CD14-positive monocyte (primary cell): ENCODE measurements at regions not wholly inside any gene's neighbourhood (a gene's known extent, or its start where the extent isn't known, plus 50 kb on each side); places are given as distances from the start of the nearest gene placed in this dataset.

Source experiments
- DNase-seq, 3 donors: peaks; one replicate each; pipeline ENCODE4 v3.0.0-alpha.2; 2011 to 2022
- H2AFZ ChIP-seq: 2 replicates; pipeline ENCODE4 v1.6.0; 2012; ENCODE audit warnings: mild to moderate bottlenecking, low read depth, low read length, inconsistent platforms; ENCODE audit not compliant: insufficient read depth, poor library complexity, severe bottlenecking
- H3K27ac ChIP-seq, 2 donors: 1 replicate in 1 of 2; 2 replicates in 1 of 2; pipeline ENCODE4 v1.5.1; 2012 to 2013; ENCODE audit warnings: low read length in 2 of 2, control low read depth in 1 of 2, inconsistent platforms in 1 of 2, low read depth in 1 of 2, mild to moderate bottlenecking in 1 of 2
- H3K27me3 ChIP-seq, 2 donors: one replicate each; pipeline versions ENCODE4 v1.6.0 to v1.6.1; 2011 to 2013; ENCODE audit warnings: low read length in 2 of 2; ENCODE audit not compliant: control insufficient read depth in 2 of 2, insufficient read depth in 2 of 2
- H3K36me3 ChIP-seq, 2 donors: replicated peaks in 1 of 2; 1 replicate in 1 of 2; 2 replicates in 1 of 2; pipeline versions ENCODE4 v1.5.1 to v1.6.1; 2012 to 2013; ENCODE audit warnings: low read length in 2 of 2, control low read depth in 1 of 2, inconsistent platforms in 1 of 2, mild to moderate bottlenecking in 1 of 2; ENCODE audit not compliant: insufficient read depth in 2 of 2, control insufficient read depth in 1 of 2
- H3K4me1 ChIP-seq, 2 donors: 1 replicate in 1 of 2; 2 replicates in 1 of 2; pipeline versions ENCODE4 v1.5.1 to v1.6.1; 2012 to 2013; ENCODE audit warnings: low read length in 2 of 2, control low read depth in 1 of 2, inconsistent platforms in 1 of 2, mild to moderate bottlenecking in 1 of 2, moderate library complexity in 1 of 2; ENCODE audit not compliant: insufficient read depth in 2 of 2, control insufficient read depth in 1 of 2
- H3K4me2 ChIP-seq: replicated peaks from 2 replicates; pipeline ENCODE3; 2012; ENCODE audit warnings: low read length, moderate library complexity, mild to moderate bottlenecking; ENCODE audit not compliant: poor library complexity, severe bottlenecking; ENCODE audit errors: extremely low read depth
- H3K4me3 ChIP-seq, 3 experiments: fragments of 200-600 bp in 1 of 3; sonication (generic) in 1 of 3; replicated peaks in 1 of 3; 1 replicate in 2 of 3; 2 replicates in 1 of 3; pipeline ENCODE4 v1.5.1; 2011 to 2013; ENCODE audit warnings: low read length in 3 of 3, mild to moderate bottlenecking in 3 of 3, control low read depth in 2 of 3, low read depth in 2 of 3, inconsistent platforms in 1 of 3, moderate library complexity in 1 of 3
- H3K79me2 ChIP-seq: 2 replicates; pipeline ENCODE4 v1.6.0; 2012; ENCODE audit warnings: mild to moderate bottlenecking, control low read depth, inconsistent platforms, low read length, moderate library complexity; ENCODE audit not compliant: insufficient read depth
- H3K9ac ChIP-seq: 2 replicates; pipeline ENCODE4 v1.6.0; 2017; ENCODE audit warnings: low read length, mild to moderate bottlenecking; ENCODE audit not compliant: insufficient read depth, poor library complexity, severe bottlenecking
- H3K9me3 ChIP-seq, 2 donors: replicated peaks in 1 of 2; 1 replicate in 1 of 2; 2 replicates in 1 of 2; pipeline versions ENCODE4 v1.5.1 to v1.6.1; 2012 to 2013; ENCODE audit warnings: low read length in 2 of 2, control low read depth in 1 of 2; ENCODE audit not compliant: control insufficient read depth in 1 of 2, insufficient read depth in 1 of 2
- H4K20me1 ChIP-seq: 2 replicates; pipeline ENCODE4 v1.6.0; 2012; ENCODE audit warnings: mild to moderate bottlenecking, low read length, control low read depth, moderate library complexity; ENCODE audit not compliant: insufficient read depth
- H3K27ac Mint-ChIP-seq, 7 donors: one replicate each; pipeline ENCODE4 v1.8.0; 2020; ENCODE audit warnings: mild to moderate bottlenecking in 7 of 7, mixed read lengths in 7 of 7, moderate library complexity in 6 of 7, inconsistent platforms in 2 of 7
- H3K27me3 Mint-ChIP-seq, 3 donors: one replicate each; pipeline ENCODE4 v1.8.0; 2021 to 2022; ENCODE audit warnings: low read depth in 3 of 3, mild to moderate bottlenecking in 3 of 3, mixed read lengths in 3 of 3, moderate library complexity in 3 of 3, inconsistent platforms in 1 of 3
- H3K36me3 Mint-ChIP-seq, 2 donors: one replicate each; pipeline ENCODE4 v1.8.0; 2020; ENCODE audit warnings: mixed read lengths in 2 of 2, inconsistent platforms in 1 of 2, mild to moderate bottlenecking in 1 of 2
- H3K4me1 Mint-ChIP-seq: one replicate; pipeline ENCODE4 v1.8.0; 2020; ENCODE audit warnings: mild to moderate bottlenecking, mixed read lengths
- H3K4me3 Mint-ChIP-seq, 2 donors: one replicate each; pipeline ENCODE4 v1.8.0; 2020; ENCODE audit warnings: mild to moderate bottlenecking in 2 of 2, mixed read lengths in 2 of 2, moderate library complexity in 1 of 2
- H3K9me3 Mint-ChIP-seq, 7 donors: one replicate each; pipeline ENCODE4 v1.8.0; 2020 to 2022; ENCODE audit warnings: mixed read lengths in 7 of 7, mild to moderate bottlenecking in 6 of 7, moderate library complexity in 6 of 7, inconsistent platforms in 2 of 7
- CTCF ChIP-seq: fragments of 200-600 bp; IDR thresholded peaks from one replicate; pipeline ENCODE4 v1.8.0; 2022; ENCODE audit warnings: antibody characterized with exemption, mild to moderate bottlenecking
- WGBS: methylation state at CpG from one replicate; pipeline ENCODE4 v1.1.5; 2013; ENCODE audit warnings: missing lambda C conversion rate; ENCODE audit not compliant: insufficient coverage; 5-methylcytosine and 5-hydroxymethylcytosine counted together
- intact Hi-C, 2 donors: fragments of 100-400 bp; cut with micrococcal nuclease; formaldehyde crosslinking; loops; one replicate each; pipeline versions ENCODE4 v1.15.0 to v1.15.1; 2023

GRCh38 chr5:74415695-74416102, 224.8 kb downstream of the ENC1 start:
- H3K4me2 ChIP-seq = no peak overlapping the region
- Mint-ChIP-seq H3K4me1 (peaks cover 10% of the 10 kb centered on the region), H3K4me3 (no peak overlapping the region), H3K9me3 (peaks cover 0 to 2% (median 0%) of the 10 kb centered on the region in 7 donors), H3K27me3 (peaks cover 0 to 2% (median 1%) of the 10 kb centered on the region in 3 donors), H3K27ac (no peak overlapping the region), H3K36me3 (no peaks in the 10 kb centered on the region)
- H3K4me1 ChIP-seq = peaks cover 0 to 6% of the 10 kb centered on the region in 2 donors
- no peaks in the 10 kb centered on the region for H4K20me1 ChIP-seq
- H3K9me3 ChIP-seq = no peaks in the 10 kb centered on the region
- TF ChIP-seq CTCF = no peak
- no peaks in the 10 kb centered on the region for H3K27me3 ChIP-seq
- intact Hi-C loops = no loop called here
- peak overlapping the region; percentile 62 for H2AFZ ChIP-seq
- no peak for DNase-seq
- H3K79me2 ChIP-seq = no peaks in the 10 kb centered on the region
- no peak overlapping the region for H3K9ac ChIP-seq
- no peak overlapping the region for H3K4me3 ChIP-seq
- no peak overlapping the region for H3K27ac ChIP-seq
- WGBS = 10% methylated on average over 3 of the region's 7 CpGs
- no peaks in the 10 kb centered on the region for H3K36me3 ChIP-seq

- TF ChIP-seq CTCF = no peak
- intact Hi-C loops = no loop called here
Measured at GRCh38 chr5:74414228-74414627, 226.3 kb downstream of the ENC1 start.

More at GRCh38 chr5:74414228-74414627, 226.3 kb downstream of the ENC1 start:
- Histone ChIP-seq H3K27me3 (no peaks in the 10 kb centered on the region), H3K27ac (no peak overlapping the region), H4K20me1 (no peaks in the 10 kb centered on the region), H3K4me3 (no peak overlapping the region), H3K4me2 (no peak overlapping the region), H3K9me3 (no peaks in the 10 kb centered on the region), H3K36me3 (no peaks in the 10 kb centered on the region), H3K79me2 (no peaks in the 10 kb centered on the region), H2AFZ (no peak overlapping the region), H3K9ac (no peak overlapping the region), H3K4me1 (peaks cover 0 to 6% of the 10 kb centered on the region in 2 donors)
- H3K36me3 Mint-ChIP-seq = no peaks in the 10 kb centered on the region
- no peak overlapping the region for H3K27ac Mint-ChIP-seq
- peaks cover 0 to 2% (median 1%) of the 10 kb centered on the region in 3 donors for H3K27me3 Mint-ChIP-seq
- H3K4me3 Mint-ChIP-seq = no peak overlapping the region
- peaks cover 0 to 2% (median 0%) of the 10 kb centered on the region in 7 donors for H3K9me3 Mint-ChIP-seq
- no peak for DNase-seq
- WGBS = no CpG with 5 or more reads among the region's 2 CpGs
- H3K4me1 Mint-ChIP-seq = peaks cover 9% of the 10 kb centered on the region
